ENCODE measurements at regions not wholly inside any gene's neighbourhood (a gene's known extent, or its start where the extent isn't known, plus 50 kb on each side); places are given as distances from the start of the nearest gene placed in this dataset.

DNA sequence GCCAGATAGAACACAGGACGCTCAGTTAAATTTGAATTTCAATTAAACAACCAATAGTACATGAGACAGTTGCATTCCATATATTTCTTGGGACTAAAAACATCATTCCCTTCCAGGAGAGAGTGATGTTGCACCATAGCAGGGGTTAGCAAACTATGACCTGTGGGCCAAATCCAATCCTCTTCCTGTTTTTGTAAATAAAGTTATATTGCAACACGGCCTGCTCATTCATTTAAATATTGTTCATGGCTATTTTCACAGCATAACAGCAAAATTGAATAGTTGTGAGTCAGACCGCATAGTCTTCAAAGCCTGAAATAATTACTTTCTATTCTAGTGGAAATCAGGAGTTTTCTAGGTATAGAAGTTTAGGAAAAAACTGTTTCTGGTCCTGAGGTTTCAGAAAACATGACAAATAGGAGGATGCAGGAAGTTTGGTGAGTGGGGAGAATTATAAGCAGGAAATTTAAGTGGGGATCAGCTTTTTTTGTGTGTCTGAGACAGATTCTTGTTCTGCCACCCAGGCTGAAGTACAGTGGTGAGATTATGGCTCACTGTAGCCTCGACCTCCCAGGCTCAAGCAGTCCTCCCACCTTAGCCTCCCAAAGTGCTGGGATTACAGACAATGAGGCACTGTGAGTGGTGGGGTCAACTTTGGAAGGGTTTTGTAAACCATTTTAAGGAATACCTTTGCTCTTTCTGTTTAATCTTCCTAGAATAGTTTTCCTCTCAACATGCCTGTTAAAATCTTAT lies 131.5 kb downstream of the SOCS6 start:
- TF ChIP-seq CTCF (IDR thresholded peaks at IDR 0.05) = no peak

DNA sequence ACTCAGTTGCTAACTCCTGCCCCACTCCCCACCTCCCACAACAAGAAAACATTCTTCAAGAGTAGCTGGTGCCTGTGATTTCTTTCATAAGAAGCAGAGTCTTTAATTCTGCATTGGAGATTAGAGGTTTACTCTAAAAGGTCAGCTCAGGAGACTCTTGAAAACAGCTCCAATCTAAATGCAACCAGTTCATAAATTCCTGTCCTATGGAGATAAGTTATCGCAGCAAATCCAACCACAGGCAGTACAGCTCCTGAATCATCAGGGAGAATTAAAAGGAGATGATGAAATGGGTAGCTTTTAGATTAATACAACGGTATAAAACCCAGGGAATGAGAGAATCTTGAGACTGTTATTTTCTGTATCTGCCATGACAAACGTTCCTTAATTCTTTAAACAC lies 130.7 kb downstream of the SOCS6 start:
- TF ChIP-seq CTCF (IDR thresholded peaks at IDR 0.05) = no peak

DNA sequence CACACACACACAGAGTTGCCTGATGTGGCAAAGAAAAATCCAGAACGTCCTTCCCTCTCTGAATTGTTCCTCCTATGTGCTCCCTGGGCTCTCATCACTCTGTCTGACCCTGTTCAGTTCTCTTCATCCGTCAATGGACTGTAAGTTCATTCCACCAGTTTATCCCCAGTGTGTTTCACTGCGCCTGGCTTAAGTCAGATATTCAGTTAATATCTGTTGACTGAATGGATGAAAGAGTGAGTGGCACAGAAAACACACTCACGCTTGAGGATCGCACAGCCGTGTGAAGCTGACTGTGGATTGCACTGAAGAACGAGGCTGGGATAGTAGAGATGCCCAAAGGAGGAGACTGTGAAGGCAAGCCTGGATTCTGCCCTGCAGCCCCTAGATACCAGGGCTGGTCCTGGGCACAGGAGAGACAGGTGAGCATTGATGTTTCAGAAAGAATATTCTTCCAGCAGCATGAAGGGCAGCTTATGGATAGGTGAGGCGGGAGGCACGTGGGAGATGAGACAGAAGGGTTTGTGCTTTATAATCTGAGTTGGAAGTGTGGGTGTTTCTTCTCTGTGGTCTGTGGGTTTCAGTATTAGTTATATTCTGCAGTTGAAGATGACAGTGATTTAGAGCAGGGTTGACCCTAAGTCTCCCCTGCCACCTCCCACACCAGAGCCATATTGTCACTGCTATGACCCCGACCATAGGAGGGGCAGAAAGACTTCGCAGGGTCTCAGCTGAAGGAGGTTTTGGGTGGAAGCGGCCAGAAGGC lies 129.9 kb downstream of the SOCS6 start:
- no peak for TF ChIP-seq CTCF (IDR thresholded peaks at IDR 0.05)

DNA sequence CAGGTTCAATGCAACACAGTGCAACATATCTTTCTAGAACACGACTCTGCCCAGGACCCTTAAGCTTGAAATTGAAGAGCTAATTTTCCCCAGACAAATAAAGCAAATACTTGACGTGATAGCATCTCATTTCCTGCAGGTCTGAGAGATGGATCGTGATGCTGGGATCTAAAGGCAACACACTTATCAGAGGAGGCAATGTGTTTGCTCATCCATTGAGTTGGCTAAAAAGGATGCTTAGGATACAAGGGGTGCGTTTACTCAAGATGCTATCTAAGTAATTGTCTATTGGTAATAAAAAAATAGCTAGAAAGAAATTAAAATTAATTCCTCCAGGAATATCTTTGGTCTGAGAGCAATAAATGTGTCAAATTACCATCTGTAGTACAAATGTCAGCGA lies 129.0 kb downstream of the SOCS6 start:
- TF ChIP-seq CTCF (IDR thresholded peaks at IDR 0.05) = no peak

- TF ChIP-seq CTCF (IDR thresholded peaks at IDR 0.05) = no peak
These were observed 127.7 kb downstream of the SOCS6 start for GRCh38 chr18:70416496-70416895.

DNA sequence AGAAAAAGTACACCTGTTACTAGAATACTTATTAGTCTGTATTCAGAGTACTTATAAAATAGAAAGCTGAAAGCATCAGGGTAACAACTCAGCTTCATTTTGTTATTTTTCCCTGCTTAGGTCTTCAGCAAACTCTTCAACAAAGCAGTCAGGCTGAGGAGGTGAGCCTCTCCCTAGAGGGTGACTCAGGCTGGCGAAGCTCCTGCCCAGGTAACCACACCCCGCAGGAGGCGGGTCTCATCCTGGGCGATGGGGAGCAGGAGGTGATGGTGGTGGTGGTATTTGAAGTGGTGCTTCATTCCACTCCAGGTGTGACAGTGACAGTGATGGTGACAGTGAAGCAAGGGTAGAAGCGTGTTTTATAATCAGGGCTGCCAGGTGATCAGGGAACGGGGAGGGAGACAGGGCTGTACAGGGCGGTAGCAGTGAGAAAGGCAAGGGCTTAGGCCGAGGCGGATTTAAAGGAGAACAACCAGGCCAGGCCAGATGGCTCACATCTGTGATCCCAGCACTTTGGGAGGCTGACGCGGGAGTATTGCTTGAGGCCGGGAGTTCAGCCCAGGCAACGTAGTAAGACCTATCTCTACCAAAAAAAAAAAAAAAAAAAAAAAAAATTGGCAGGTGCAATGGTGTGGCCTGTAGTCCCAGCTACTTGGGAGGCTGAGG lies 127.1 kb downstream of the SOCS6 start:
- no peak for TF ChIP-seq CTCF (IDR thresholded peaks at IDR 0.05)

DNA sequence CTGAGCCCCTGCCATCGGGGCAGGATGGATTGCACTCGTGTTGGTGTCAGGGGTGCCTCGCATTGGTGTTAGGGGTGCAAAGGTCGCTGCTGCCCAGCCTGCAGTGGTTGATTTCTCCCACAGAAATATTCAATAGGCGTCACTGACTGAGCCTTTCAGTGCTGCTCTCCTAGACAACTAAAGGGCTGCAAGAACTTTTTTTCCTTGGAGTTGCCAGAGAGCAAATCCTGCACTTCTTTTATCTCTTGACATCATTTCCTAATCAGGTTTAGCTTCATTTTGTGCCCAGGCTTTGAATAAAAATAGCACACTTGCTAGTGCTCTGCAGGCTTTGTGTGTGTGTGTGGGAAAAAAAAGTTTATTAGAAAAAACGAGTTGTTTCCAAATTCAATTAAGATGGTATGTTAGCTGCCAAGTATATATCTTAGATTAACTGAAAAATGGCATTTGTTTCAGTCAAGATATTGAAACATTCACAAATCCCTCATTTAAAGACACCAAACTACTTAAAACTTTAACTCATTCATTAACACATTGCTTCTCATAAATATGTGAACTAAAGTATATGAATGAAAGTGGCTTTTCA lies 125.6 kb downstream of the SOCS6 start:
- no peak for TF ChIP-seq CTCF (IDR thresholded peaks at IDR 0.05)
